ENCODE measurements at regions not wholly inside any gene's neighbourhood (a gene's known extent, or its start where the extent isn't known, plus 50 kb on each side); places are given as distances from the start of the nearest gene placed in this dataset.

DNA sequence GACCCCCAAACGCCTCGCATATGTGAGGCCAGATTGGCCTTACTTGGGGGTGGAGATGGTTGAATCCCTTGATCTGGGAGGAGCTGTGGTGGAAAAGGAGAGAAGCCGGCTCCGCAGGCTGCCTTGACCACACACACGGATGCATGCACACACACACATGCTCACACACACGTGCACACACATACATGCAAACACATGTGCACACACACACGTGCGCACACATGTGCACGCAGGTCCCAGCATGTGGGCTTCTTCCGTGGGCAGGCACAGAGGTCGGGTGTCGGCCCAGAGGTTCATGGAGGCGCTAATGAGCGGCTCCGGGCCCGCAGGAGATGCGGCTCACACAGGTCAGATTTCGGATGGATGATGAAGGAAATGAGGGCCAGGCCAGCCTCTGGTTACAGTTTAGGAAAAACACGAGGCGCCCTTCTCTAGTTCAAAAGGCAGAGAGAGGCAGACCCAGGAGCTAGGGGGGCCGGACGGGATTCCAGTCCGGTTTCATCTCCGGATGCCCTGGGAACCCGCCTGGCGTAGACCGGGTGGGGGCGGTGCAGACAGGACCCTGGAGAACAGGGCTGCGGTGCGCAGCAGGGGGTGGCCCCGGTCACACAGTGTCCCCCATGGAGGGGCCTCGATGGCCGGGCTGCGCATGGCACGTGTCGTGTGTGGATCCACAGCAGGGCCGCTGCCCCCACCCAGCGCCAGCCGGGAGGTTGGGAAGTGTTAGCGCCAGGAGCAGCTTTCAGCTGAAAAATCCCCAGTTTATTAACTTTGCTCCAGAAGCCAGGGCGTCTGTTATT, 91.1 kb upstream of the ACTRT2 start:
- H3K4me1 Mint-ChIP-seq (ENCODE audit: low read depth), result no peaks in the 10 kb centered on the region
- H3K27ac Mint-ChIP-seq, result no peak overlapping the region
- H3K36me3 Mint-ChIP-seq (ENCODE audit: low read depth), result no peaks in the 10 kb centered on the region
- no peaks in the 10 kb centered on the region for H3K27me3 Mint-ChIP-seq (ENCODE audit: insufficient read depth)
- DNase-seq (ENCODE audit: low spot score), result no peak
- H3K9me3 Mint-ChIP-seq, result no peaks in the 10 kb centered on the region
- H3K4me3 Mint-ChIP-seq, result no peak overlapping the region
- intact Hi-C loops (cut with micrococcal nuclease), result no loop called here

DNA sequence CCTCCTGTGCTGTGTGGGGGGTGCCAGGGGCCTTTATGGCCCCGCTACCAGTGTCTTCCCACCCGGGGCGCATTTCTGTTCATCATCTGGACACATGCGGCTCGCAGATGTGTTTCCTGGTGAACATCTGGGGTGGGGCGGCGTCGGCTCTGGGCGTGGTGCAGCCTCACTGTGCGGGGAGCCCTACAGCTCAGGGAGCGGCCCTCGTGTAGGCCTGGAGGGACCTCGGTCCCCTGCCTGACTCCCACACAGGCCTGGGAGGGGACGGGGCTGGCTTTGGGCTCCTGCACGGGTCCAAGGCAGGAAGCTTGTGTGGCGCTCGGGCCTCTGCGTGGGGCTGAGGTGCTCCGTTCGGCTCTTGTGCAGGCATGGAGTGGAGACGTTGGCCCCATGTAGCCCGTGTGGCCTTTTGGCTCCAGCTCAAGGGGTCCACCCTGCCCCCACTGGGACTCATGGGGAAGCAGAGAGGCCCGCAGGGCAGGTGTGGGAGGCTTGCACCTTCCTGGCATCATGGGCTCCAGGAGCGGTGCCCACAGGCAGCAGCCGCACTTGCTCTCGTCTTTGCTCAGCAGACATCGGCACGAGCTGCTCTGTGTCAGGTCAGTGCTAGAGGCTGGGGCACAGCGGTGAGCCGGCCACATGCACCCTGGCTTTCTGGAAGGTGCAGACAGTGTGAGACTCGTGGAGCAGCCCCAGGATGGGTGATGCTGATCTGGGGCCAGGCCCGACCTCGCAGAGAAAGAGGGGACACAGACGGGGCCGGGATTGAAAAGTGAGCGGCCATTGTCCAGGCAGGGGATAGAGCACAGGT, 90.1 kb upstream of the ACTRT2 start:
- no peaks in the 10 kb centered on the region for H3K4me1 Mint-ChIP-seq (ENCODE audit: low read depth)
- intact Hi-C loops (cut with micrococcal nuclease), result no loop called here
- H3K27ac Mint-ChIP-seq, result no peak overlapping the region
- no peaks in the 10 kb centered on the region for H3K9me3 Mint-ChIP-seq
- no peaks in the 10 kb centered on the region for H3K36me3 Mint-ChIP-seq (ENCODE audit: low read depth)
- no peaks in the 10 kb centered on the region for H3K27me3 Mint-ChIP-seq (ENCODE audit: insufficient read depth)
- DNase-seq (ENCODE audit: low spot score), result no peak
- H3K4me3 Mint-ChIP-seq, result no peak overlapping the region

DNA sequence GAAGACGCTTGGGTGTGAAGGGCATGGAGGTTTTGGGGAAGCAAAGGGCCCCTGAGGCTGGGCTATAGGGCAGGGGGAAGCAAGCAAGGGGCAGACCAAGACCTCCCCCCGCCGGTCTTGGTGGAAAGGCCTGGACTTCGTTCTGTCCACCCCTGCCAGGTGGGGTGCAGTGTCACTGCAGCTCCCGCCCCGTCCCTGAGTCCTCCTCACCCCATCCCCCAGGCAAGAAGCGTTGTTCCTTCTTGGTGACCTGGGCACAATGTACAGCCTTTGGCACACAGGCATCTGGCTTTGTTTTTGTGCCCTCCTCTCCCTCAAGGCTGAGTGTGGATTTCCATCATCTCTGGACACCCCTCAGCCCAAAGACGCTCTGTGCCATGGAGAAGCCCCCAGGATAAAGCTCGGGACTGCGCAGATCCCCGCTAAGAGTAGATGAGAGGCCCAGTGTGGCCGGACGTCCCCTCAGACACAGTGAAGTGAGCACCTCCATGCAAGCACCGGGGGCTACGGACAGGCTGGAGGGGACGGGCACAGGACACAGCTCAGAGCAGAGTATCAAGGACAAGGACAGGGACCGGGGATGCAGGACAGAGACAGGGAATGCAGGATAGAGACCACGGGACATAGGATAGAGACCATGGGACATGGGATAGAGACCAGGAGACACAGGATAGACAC, 89.4 kb upstream of the ACTRT2 start:
- H3K4me3 Mint-ChIP-seq, result no peak overlapping the region
- no peak overlapping the region for H3K27ac Mint-ChIP-seq
- no peak for DNase-seq (ENCODE audit: low spot score)
- H3K27me3 Mint-ChIP-seq (ENCODE audit: insufficient read depth), result no peaks in the 10 kb centered on the region
- intact Hi-C loops (cut with micrococcal nuclease), result no loop called here
- no peaks in the 10 kb centered on the region for H3K4me1 Mint-ChIP-seq (ENCODE audit: low read depth)
- no peaks in the 10 kb centered on the region for H3K36me3 Mint-ChIP-seq (ENCODE audit: low read depth)
- H3K9me3 Mint-ChIP-seq, result no peaks in the 10 kb centered on the region

- no peak overlapping the region for H3K27ac Mint-ChIP-seq
- H3K27me3 Mint-ChIP-seq (ENCODE audit: insufficient read depth), result no peaks in the 10 kb centered on the region
- intact Hi-C loops (cut with micrococcal nuclease), result no loop called here
- no peaks in the 10 kb centered on the region for H3K36me3 Mint-ChIP-seq (ENCODE audit: low read depth)
- no peak for DNase-seq (ENCODE audit: low spot score)
- H3K4me3 Mint-ChIP-seq, result no peak overlapping the region
- H3K9me3 Mint-ChIP-seq, result peaks cover 1% of the 10 kb centered on the region
- no peaks in the 10 kb centered on the region for H3K4me1 Mint-ChIP-seq (ENCODE audit: low read depth)
Measured at GRCh38 chr1:2932671-2933350, 88.5 kb upstream of the ACTRT2 start.

GRCh38 chr1:2933431-2934155, 87.7 kb upstream of the ACTRT2 start:
- no peak for DNase-seq (ENCODE audit: low spot score)
- Mint-ChIP-seq H3K27ac (no peak overlapping the region), H3K9me3 (peaks cover 7% of the 10 kb centered on the region), H3K27me3 (ENCODE audit: insufficient read depth) (no peaks in the 10 kb centered on the region), H3K4me3 (no peak overlapping the region), H3K36me3 (ENCODE audit: low read depth) (no peaks in the 10 kb centered on the region), H3K4me1 (ENCODE audit: low read depth) (no peaks in the 10 kb centered on the region)
- intact Hi-C loops (cut with micrococcal nuclease), result no loop called here

- H3K9me3 Mint-ChIP-seq, result peaks cover 7% of the 10 kb centered on the region
- no peaks in the 10 kb centered on the region for H3K36me3 Mint-ChIP-seq (ENCODE audit: low read depth)
- H3K4me1 Mint-ChIP-seq (ENCODE audit: low read depth), result no peaks in the 10 kb centered on the region
- DNase-seq (ENCODE audit: low spot score), result no peak
- H3K27ac Mint-ChIP-seq, result no peak overlapping the region
- no peak overlapping the region for H3K4me3 Mint-ChIP-seq
- no peaks in the 10 kb centered on the region for H3K27me3 Mint-ChIP-seq (ENCODE audit: insufficient read depth)
- intact Hi-C loops (cut with micrococcal nuclease), result no loop called here
Measured at GRCh38 chr1:2934156-2934540, 87.1 kb upstream of the ACTRT2 start.

- Mint-ChIP-seq H3K36me3 (ENCODE audit: low read depth) (no peaks in the 10 kb centered on the region), H3K4me3 (no peak overlapping the region), H3K27ac (no peak overlapping the region), H3K9me3 (peaks cover 7% of the 10 kb centered on the region), H3K4me1 (ENCODE audit: low read depth) (no peaks in the 10 kb centered on the region), H3K27me3 (ENCODE audit: insufficient read depth) (no peaks in the 10 kb centered on the region)
- DNase-seq (ENCODE audit: low spot score), result no peak
- intact Hi-C loops (cut with micrococcal nuclease), result no loop called here
Measured at GRCh38 chr1:2934642-2935081, 86.6 kb upstream of the ACTRT2 start.

- no peaks in the 10 kb centered on the region for H3K4me1 Mint-ChIP-seq (ENCODE audit: low read depth)
- H3K36me3 Mint-ChIP-seq (ENCODE audit: low read depth), result no peaks in the 10 kb centered on the region
- no peak overlapping the region for H3K27ac Mint-ChIP-seq
- peaks cover 7% of the 10 kb centered on the region for H3K9me3 Mint-ChIP-seq
- no peak for DNase-seq (ENCODE audit: low spot score)
- no peaks in the 10 kb centered on the region for H3K27me3 Mint-ChIP-seq (ENCODE audit: insufficient read depth)
- intact Hi-C loops (cut with micrococcal nuclease), result no loop called here
- no peak overlapping the region for H3K4me3 Mint-ChIP-seq
Measured at GRCh38 chr1:2935184-2935583, 86.1 kb upstream of the ACTRT2 start.

DNA sequence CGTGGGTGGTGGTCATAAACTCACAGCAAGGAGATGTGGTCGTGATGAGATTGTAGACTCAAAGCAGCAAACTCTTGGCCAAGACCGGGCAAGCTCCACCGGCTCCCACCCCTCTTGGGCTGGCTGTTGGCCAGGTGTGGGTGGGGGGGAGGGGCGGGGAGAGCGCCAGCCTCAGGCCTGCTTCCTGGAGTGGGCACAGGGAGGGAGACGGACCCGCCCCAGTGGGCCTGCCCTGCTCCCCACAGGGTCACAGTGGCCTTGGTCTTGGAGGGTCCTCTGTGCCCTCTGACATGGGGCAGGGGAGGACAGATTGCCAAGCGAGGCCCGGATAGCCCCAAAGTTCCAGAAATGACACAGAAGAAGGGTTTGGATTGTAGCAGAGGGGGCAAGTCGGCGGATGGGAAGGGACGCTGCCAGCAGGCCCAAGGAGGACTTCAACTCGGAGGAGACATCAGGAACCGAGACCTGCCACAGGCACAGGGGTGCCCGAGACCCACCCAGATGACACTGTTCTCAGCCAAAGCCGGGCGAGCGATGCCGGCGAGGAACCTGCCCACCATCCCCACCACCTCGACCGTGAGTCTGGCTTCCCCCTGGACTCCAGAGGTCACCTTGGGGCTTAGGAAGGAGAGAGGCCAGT, 85.4 kb upstream of the ACTRT2 start:
- H3K27ac Mint-ChIP-seq, result no peak overlapping the region
- no peaks in the 10 kb centered on the region for H3K4me1 Mint-ChIP-seq (ENCODE audit: low read depth)
- no peaks in the 10 kb centered on the region for H3K36me3 Mint-ChIP-seq (ENCODE audit: low read depth)
- intact Hi-C loops (cut with micrococcal nuclease), result no loop called here
- no peaks in the 10 kb centered on the region for H3K27me3 Mint-ChIP-seq (ENCODE audit: insufficient read depth)
- H3K4me3 Mint-ChIP-seq, result no peak overlapping the region
- DNase-seq (ENCODE audit: low spot score), result no peak
- peaks cover 8% of the 10 kb centered on the region for H3K9me3 Mint-ChIP-seq

- Mint-ChIP-seq H3K4me3 (no peak overlapping the region), H3K9me3 (peaks cover 14% of the 10 kb centered on the region), H3K4me1 (ENCODE audit: low read depth) (no peaks in the 10 kb centered on the region), H3K36me3 (ENCODE audit: low read depth) (no peaks in the 10 kb centered on the region), H3K27ac (no peak overlapping the region), H3K27me3 (ENCODE audit: insufficient read depth) (no peaks in the 10 kb centered on the region)
- no peak for DNase-seq (ENCODE audit: low spot score)
- intact Hi-C loops (cut with micrococcal nuclease), result no loop called here
Measured at GRCh38 chr1:2936559-2937515, 84.4 kb upstream of the ACTRT2 start.

- no peaks in the 10 kb centered on the region for H3K27me3 Mint-ChIP-seq (ENCODE audit: insufficient read depth)
- no peak overlapping the region for H3K4me3 Mint-ChIP-seq
- H3K4me1 Mint-ChIP-seq (ENCODE audit: low read depth), result no peaks in the 10 kb centered on the region
- peaks cover 14% of the 10 kb centered on the region for H3K9me3 Mint-ChIP-seq
- H3K27ac Mint-ChIP-seq, result no peak overlapping the region
- intact Hi-C loops (cut with micrococcal nuclease), result no loop called here
- no peaks in the 10 kb centered on the region for H3K36me3 Mint-ChIP-seq (ENCODE audit: low read depth)
- DNase-seq (ENCODE audit: low spot score), result no peak
Measured at GRCh38 chr1:2937805-2938204, 83.5 kb upstream of the ACTRT2 start.

Data from activated T-helper 1 cell treated with anti-CD3 and anti-CD28 coated beads, Interleukin-12 subunit alpha, Interleukin-12 subunit beta, Interleukin-2, Interleukin-4 antibody, amounts not matched to agents 30 ng/mL and 10 ng/mL and 1 ng/mL, durations not matched to agents 14 hours and 24 hours and 36 hours (primary cell).